ENCODE measurements at regions not wholly inside any gene's neighbourhood (a gene's known extent, or its start where the extent isn't known, plus 50 kb on each side); places are given as distances from the start of the nearest gene placed in this dataset.

DNA sequence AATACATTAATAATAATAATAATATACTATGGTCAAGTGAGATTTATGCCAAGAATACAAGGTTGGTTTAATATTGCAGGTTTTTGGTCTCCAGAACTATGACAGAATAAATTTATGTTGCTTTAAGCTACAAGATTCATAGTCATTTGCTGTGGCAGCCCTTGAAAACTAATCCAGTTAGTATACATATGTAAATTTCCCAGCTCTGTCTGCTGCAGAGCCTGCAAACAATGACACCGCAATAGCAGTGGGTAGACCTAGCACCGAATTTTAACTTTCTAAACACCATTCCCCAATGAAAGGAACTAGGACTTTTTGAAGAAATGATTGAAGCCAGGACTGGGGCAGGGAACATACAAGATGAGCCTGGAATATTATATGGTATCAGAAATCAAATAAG lies 647.7 kb upstream of the NRSN1 start:
- no peak for ATAC-seq (ENCODE audit: low read depth)
- POLR2A ChIA-PET = no interaction called here
- H3K4me3 Mint-ChIP-seq = no peak overlapping the region

DNA sequence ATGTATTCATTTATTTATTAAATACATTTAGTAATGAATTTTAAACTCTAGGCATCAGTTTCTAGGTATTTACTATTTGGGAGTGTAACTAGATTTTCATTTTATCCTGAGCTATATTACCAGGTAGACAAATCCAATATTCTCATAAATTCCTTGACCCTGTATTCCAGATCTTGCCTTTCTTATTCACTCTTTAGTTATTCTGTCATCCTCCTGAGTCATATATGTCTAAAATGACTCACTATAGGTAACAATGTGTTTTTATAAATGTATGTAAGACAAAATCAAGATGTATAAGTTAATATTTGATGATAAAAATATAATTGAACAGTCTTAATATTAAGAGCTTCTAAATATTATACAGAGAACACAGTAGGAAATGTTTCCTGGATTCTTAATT lies 642.1 kb upstream of the NRSN1 start:
- Mint-ChIP-seq H3K4me1 (no peaks in the 10 kb centered on the region), H3K9me3 (peaks cover 12% of the 10 kb centered on the region), H3K36me3 (ENCODE audit: low read depth) (no peaks in the 10 kb centered on the region), H3K27ac (no peak overlapping the region), H3K4me3 (no peak overlapping the region), H3K27me3 (no peaks in the 10 kb centered on the region)
- ATAC-seq (ENCODE audit: low read depth) (no peak), DNase-seq (no peak)
- ChIA-PET CTCF (no interaction called here), POLR2A (no interaction called here)
- intact Hi-C loops (cut with micrococcal nuclease) = loop anchor here (5.0 kb wide), 1 partner anchor 1237 kb away; no protein-coding TSS in a partner anchor
- no peak for TF ChIP-seq CTCF (IDR thresholded peaks at IDR 0.05)

More for the DNA sequence above, 647.7 kb upstream of the NRSN1 start:
- intact Hi-C loops (cut with micrococcal nuclease) = no loop called here
- TF ChIP-seq CTCF (IDR thresholded peaks at IDR 0.05) = no peak
- Mint-ChIP-seq H3K9me3 (peaks cover 18% of the 10 kb centered on the region), H3K4me1 (no peaks in the 10 kb centered on the region), H3K27me3 (no peaks in the 10 kb centered on the region), H3K36me3 (ENCODE audit: low read depth) (no peaks in the 10 kb centered on the region), H3K27ac (no peak overlapping the region)
- CTCF ChIA-PET = no interaction called here
- DNase-seq = no peak

GRCh38 chr6:23494367-23494766 lies 631.6 kb upstream of the NRSN1 start:
- Mint-ChIP-seq H3K9me3 (peaks cover 14% of the 10 kb centered on the region), H3K4me1 (no peaks in the 10 kb centered on the region)
- CTCF ChIA-PET = no interaction called here

DNA sequence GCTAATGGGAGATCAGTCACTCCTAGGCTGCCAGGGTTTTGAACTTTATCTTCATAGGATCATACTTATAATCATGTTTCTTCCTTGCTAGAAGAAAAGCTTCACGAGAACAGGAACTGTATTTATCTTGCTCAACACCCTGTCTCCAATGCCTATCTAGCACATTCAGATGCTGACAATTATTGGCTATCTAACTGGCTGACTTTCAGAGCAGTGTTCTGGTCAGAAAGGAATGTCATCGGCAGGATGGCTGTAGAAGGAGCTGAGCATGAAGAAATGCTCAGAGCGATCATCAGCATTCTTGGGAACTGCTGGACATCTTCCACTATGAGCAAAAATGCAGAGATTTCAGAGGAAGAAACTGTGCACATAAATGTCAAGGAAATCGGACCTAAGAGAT lies 628.0 kb upstream of the NRSN1 start:
- no peaks in the 10 kb centered on the region for H3K36me3 Mint-ChIP-seq (ENCODE audit: low read depth)
- H3K9me3 Mint-ChIP-seq = peaks cover 6% of the 10 kb centered on the region
- ATAC-seq (ENCODE audit: low read depth) = no peak
- POLR2A ChIA-PET = no interaction called here
- no peak overlapping the region for H3K27ac Mint-ChIP-seq
- H3K4me1 Mint-ChIP-seq = no peaks in the 10 kb centered on the region
- H3K27me3 Mint-ChIP-seq = no peaks in the 10 kb centered on the region
- intact Hi-C loops (cut with micrococcal nuclease) = no loop called here
- H3K4me3 Mint-ChIP-seq = no peak overlapping the region
- CTCF ChIA-PET = no interaction called here
- TF ChIP-seq CTCF (IDR thresholded peaks at IDR 0.05) = no peak
- DNase-seq = no peak

More at GRCh38 chr6:23494367-23494766, 631.6 kb upstream of the NRSN1 start:
- Mint-ChIP-seq H3K36me3 (ENCODE audit: low read depth) (no peaks in the 10 kb centered on the region), H3K27me3 (no peaks in the 10 kb centered on the region), H3K27ac (no peak overlapping the region), H3K4me3 (no peak overlapping the region)
- DNase-seq (no peak), ATAC-seq (ENCODE audit: low read depth) (no peak)
- intact Hi-C loops (cut with micrococcal nuclease) = no loop called here
- no peak for TF ChIP-seq CTCF (IDR thresholded peaks at IDR 0.05)
- POLR2A ChIA-PET = no interaction called here

DNA sequence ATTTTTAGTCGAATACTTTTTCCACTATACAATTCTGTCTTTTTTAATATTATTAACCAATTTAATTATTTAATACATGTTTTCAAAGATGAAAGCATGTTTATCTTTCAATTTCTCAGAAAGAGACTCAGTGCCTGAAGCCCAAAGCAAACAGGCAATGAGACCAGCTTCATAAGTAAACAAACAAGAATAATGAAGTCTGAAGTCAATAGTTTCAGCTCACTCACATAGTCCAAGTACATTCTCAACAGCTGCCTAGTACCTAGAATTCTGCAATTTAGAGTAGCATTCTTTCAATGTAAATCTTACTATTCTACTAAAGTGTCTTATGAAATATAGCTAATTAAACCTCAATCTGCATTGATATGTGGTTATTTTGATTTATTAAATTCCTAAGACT lies 626.5 kb upstream of the NRSN1 start:
- H3K27me3 Mint-ChIP-seq = no peaks in the 10 kb centered on the region
- TF ChIP-seq CTCF (IDR thresholded peaks at IDR 0.05) = no peak
- H3K27ac Mint-ChIP-seq = no peak overlapping the region
- no peak overlapping the region for H3K4me3 Mint-ChIP-seq
- H3K9me3 Mint-ChIP-seq = peaks cover 4% of the 10 kb centered on the region
- CTCF ChIA-PET = no interaction called here
- DNase-seq (no peak), ATAC-seq (ENCODE audit: low read depth) (no peak)
- H3K4me1 Mint-ChIP-seq = no peaks in the 10 kb centered on the region
- POLR2A ChIA-PET = no interaction called here
- H3K36me3 Mint-ChIP-seq (ENCODE audit: low read depth) = no peaks in the 10 kb centered on the region
- intact Hi-C loops (cut with micrococcal nuclease) = no loop called here
